ENCODE measurements at regions not wholly inside any gene's neighbourhood (a gene's known extent, or its start where the extent isn't known, plus 50 kb on each side); places are given as distances from the start of the nearest gene placed in this dataset.
"Not testable (repeated sequence)": the region's sequence is repeated elsewhere in the genome, so short reads cannot be mapped to it uniquely, and the experiment has no call there.

- no peak for DNase-seq
These were observed 104.8 kb upstream of the LY86 start for GRCh38 chr6:6483733-6484132.

DNA sequence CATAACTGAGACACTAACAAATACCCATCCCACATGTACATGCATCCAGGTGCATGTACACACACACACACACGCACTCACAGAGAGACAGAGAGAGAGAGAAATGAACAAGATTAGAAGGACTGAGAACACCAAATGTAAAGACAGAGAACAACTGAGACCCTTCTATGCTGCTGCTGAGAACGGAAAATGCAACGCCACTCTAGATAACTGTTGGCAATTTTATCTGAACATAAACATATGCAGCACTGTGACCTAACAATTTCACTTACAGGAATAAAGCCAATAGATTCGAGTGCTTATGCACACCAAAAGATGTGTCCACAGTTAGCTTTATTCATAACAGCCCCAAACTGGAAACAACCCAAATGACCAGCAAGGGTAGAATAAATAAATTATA lies 103.8 kb upstream of the LY86 start:
- DNase-seq, result no peak

DNA sequence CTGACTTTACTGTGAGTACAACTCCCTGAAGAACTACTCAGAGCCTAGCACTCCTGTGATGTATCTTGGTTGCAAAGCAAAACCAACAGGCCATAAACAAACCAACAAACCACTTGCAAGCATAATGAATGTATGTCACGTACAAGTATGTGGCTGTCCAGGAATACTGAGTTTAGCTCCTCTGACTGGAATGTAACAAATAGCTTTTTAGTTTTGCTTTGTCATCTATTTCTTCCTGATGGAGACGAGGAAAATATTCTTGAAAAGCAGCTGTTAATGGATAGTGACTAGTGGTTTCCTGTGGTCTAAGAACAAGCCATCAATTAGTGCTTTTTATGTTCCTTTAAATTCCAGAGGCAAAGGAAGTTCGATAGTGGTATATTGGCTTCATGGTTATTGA lies 101.9 kb upstream of the LY86 start:
- DNase-seq, result no peak

DNA sequence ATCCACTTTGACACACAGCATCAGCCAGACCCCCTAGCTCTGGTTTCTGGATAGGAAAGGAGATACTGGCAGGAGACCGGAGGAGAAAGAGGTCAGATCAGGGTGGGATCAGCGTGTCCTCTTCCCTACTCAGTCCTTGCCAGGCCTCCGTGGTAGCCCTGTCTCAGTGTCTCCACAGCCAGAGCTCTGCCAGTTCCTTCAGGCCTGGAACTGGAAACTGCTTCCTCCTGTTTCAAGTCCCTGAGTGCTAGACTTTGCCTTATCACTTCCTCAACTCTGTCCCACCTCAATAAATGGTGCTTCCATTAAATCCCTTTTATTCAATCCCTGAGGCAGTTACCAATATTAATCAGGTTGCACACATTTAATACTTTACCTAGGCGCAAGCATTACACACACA lies 96.8 kb upstream of the LY86 start:
- DNase-seq, result no peak

DNA sequence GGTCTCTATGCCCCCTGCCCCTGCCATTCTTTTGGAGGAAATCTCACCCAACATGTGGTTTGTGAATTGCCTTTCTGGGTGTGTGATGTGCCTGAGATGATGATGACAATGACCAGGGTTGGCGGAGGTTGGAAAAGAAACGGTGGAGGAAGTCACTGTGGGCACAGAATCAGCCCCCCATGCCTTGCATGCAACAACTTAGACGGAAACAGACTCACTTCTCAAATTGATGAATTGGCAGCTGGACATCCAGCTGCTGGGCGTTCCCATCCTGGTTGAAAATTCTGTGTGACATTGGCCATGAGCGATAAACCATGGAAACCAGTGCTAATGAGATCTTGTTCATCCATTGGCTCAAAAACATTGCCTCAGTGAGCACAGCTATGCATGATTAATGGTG lies 95.8 kb upstream of the LY86 start:
- DNase-seq, result no peak

GRCh38 chr6:6494139-6494538 lies 94.4 kb upstream of the LY86 start:
- not testable (repeated sequence) for DNase-seq

- peak; percentile 64 to 78 for DNase-seq
These were observed 93.8 kb upstream of the LY86 start for GRCh38 chr6:6494677-6495076.

- DNase-seq, result no peak
These were observed 92.7 kb upstream of the LY86 start for GRCh38 chr6:6495851-6496250.

DNA sequence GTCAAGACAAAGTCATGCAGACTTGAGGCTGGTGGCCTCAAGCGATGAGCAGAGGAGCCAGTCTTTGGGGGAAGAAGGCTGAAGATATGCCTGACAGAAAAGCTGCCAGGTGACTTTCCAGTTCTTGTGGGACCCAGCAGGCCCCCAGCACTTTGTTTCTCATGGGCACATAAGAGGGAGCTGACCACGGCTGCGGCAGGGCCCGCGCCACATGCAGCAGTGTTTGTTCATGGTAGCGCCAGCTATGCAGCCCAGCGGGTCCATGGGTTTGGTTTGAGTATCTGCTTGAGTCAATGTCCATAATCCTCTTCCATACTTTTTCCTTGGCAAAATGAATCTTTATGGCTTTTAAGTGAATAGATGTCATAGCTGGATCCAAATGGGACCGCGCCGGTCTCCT lies 91.0 kb upstream of the LY86 start:
- no peak for DNase-seq

GRCh38 chr6:6497976-6498375 lies 90.5 kb upstream of the LY86 start:
- no peak for DNase-seq

- DNase-seq, result no peak
These were observed 85.3 kb upstream of the LY86 start for GRCh38 chr6:6503191-6503590.

GRCh38 chr6:6505111-6505510 lies 83.4 kb upstream of the LY86 start:
- DNase-seq, result peak in 1 of 2 experiments; percentile 6

- DNase-seq, result no peak
These were observed 79.9 kb upstream of the LY86 start for GRCh38 chr6:6508643-6509042.

GRCh38 chr6:6509284-6509683 lies 79.2 kb upstream of the LY86 start:
- no peak for DNase-seq

DNA sequence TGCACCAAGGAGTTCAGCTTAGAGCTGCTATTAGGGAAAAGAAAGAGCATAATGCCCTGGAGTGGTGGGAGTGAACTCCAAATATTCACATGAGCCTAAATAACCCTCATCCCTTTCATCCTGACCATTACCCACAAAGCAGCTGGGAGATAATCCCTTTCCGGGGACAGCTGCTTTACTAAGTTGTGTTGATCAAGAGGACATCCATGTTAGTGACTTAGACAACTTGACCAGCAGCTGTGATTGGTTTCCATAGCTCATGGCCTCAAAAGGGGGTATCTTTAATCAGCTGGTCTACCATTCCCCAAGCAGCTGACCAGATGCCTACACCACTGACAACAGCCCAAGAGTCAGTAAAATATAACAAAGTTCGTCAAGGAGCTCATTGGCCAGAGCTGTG lies 75.8 kb upstream of the LY86 start:
- DNase-seq, result no peak

DNA sequence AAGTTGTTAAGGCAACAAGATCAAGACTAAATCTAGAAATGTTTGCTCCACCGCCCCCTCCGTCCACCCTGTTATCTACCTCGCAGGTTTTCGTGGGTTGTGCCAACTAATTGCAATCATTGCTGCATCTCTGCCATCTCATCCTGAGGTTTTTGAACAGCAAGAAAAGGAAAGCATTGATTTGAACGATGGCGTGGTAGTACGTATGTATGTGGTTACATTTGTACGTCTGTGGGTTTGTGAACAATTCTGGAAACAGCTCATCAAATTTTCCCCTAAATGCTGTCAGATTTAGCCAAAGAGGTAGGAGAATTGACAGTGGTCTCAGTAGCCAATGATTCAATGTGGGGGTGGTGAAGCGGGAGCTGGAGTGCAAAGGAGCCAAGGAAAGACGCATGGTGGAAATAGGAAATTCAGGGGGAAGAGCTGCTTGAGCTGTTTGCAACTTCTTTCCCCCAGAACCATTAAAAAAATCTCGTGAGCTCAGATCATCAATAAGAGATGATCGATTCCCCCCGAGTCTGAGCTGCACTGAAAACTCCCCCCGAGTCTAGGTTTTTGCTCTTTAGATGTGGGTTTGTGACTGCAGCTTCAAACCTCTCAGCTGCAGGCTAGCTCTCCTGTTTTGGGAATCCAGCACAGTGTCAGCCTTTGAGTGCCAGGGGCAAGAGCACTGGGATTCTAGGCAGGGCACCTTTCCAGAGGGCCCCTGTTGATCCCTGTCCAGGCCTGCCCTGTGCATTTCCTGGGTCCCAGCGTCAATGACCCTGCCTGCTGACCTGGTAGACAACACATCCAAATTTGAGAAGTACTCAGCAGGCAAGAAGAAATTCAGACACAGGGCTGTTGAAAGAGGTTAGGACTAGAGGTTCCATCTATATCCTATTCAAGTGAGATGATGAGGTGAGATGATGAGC lies 72.6 kb upstream of the LY86 start:
- no peak for DNase-seq

DNA sequence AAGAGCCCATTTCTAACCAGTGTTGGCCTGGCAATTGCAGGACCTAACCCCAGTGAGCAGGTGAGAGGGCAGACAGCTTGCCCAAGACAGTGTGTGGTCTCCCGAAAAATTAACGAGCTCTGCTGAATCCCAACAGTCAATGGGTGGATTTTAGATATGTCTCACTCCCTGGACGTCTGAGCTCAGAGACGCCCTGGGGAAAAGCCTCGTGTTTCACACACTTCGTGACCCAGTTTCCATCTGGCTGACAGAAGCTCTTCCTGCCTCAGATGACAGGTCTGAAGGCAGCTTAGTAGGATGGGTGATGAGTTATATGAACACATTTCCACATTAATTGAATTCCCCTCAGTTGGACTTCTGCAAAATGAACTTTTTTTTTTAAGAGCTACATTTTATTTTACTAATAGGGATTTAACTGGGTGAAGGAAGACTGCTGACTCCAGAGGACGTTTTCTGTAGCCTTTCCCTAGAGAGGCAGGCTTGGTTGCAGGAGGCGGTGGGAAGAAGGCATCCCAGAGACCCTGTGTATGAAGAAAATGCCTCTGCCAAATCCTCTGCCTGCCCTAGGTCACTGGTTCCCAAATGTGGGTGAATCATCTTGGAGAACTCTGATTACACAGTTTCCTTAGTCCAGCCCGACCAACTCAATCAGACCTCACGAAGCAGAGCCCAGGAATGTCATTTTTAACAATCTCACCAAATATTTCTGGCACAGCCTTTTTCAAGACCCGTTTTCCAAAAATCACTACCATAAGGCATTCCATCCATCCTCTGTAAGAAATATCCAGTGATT lies 71.7 kb upstream of the LY86 start:
- no peak for DNase-seq

DNA sequence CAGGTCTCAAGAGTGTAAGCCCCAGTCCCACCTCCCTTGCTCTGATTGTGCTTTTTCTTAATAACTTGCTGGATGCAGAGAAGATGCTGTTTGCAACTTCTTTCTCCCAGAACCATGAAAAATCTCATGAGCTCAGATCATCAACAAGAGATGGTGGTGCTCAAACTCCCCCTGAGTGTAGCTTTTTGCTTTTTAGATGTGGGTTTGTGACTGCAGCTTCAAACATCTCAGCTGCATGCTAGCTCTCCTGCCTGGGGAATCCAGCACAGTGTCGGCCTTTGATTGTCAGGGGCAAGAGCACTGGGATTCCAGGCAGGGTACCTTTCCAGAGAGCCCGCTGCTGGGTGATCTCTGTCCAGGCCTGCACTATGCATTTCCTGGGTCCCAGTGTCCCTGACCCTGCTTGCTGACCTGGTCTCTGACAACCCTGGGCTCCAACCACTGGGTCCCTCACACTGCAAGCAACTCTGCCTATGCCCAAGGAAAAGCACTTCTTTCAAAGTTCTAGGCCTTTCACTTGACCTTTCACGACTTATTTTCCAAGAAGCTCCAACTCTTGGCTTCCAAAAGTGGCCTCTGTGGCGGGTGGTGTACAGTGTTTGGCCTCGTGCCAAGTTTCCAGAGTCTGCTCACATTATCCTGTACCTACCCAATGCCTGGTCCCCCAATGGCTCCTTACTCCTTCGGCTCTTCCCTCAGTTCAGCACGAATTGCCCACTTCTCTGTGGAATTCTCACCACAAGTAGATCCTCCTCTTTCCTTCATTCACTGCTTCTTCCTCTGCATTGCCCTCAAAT lies 69.7 kb upstream of the LY86 start:
- DNase-seq, result no peak

DNA sequence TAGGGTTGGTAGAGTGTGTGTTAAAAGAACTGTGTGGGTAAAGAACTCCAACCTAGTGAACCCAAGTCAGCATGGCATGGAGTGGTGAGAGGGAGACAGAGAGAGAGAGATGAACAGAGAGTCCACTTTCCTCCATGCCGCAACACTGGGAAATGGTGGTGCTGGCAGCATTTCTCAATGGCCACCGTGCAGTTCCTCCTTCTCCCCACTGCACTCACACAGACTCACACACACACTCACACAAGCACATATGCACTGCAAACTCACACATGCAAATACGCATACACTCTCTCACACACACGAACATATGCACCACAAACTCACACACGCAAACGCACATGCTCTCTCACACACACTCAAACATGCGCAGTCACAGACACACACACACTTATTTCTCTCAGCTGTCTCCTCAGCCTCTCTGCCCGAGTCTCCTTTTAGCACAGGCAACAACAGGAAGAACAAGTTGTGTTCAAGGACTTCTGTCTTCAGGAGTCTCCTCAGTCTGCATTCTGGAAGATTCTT lies 66.5 kb upstream of the LY86 start:
- no peak for DNase-seq

GRCh38 chr6:6522709-6523108 lies 65.8 kb upstream of the LY86 start:
- DNase-seq, result no peak

DNA sequence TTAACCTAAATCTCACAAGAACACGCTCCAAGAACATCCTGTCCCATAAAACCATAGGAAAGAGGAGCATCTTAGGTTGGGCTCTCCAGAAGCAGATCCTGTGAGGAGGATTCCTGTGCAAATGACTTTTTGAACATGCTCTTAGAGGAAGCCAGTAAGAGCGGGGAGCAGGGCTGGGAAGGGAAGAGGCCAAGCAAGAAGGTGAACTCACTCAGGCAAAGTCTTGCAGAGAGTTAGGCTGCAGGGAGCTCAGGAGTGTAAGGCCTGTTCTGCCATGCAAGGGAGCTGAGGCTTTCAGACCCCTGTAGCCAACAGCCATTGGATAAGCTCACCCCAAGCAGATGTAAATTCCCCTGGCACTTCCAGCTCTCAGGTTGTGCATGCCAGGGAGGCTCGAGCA lies 63.6 kb upstream of the LY86 start:
- no peak for DNase-seq

- DNase-seq, result no peak
These were observed 62.6 kb upstream of the LY86 start for GRCh38 chr6:6525933-6526332.

DNA sequence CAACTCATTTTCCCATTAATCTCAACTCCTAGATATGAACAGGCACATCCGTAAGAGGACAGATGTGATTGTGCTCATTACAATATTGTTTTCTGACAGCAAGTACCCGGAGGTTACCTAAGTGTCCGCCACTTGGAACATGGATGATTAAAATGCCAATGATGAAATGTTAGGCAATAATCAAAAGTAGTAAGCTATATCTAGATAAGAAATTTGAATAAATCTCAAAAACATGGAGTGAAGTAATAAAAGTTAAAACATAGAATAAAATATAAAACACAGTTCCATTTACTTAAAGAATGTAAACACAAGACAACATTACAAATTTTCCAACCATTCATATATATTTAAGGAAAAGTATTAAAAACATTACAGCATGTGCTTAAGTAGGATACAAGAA lies 59.2 kb upstream of the LY86 start:
- DNase-seq, result no peak
